Ishikawa (cell line): ENCODE measurements at regions not wholly inside any gene's neighbourhood (a gene's known extent, or its start where the extent isn't known, plus 50 kb on each side); places are given as distances from the start of the nearest gene placed in this dataset.

ENCODE experiments used
- CEBPB ChIP-seq: IDR thresholded peaks from 2 replicates; pipeline ENCODE4 v1.6.1; 2012
- EP300 ChIP-seq: IDR thresholded peaks from 2 replicates; pipeline ENCODE4 v1.6.1; 2012; ENCODE audit warnings: borderline replicate concordance
- FOXM1 ChIP-seq: IDR thresholded peaks from 2 replicates; pipeline ENCODE4 v1.6.1; 2012; ENCODE audit warnings: low read depth, borderline replicate concordance
- RAD21 ChIP-seq: IDR thresholded peaks from 2 replicates; pipeline ENCODE4 v1.6.1; 2012; ENCODE audit warnings: low read depth
- REST ChIP-seq: IDR thresholded peaks from 2 replicates; pipeline ENCODE4 v1.6.1; 2012; ENCODE audit warnings: low read depth, mild to moderate bottlenecking
- TAF1 ChIP-seq: IDR thresholded peaks from 2 replicates; pipeline ENCODE4 v1.6.1; 2012; ENCODE audit warnings: low read depth, mild to moderate bottlenecking
- TEAD4 ChIP-seq: IDR thresholded peaks from 2 replicates; pipeline ENCODE4 v1.6.1; 2012
- YY1 ChIP-seq: IDR thresholded peaks from 2 replicates; pipeline ENCODE4 v1.6.1; 2012; ENCODE audit warnings: low read depth
- ZBTB7A ChIP-seq: IDR thresholded peaks from 2 replicates; pipeline ENCODE4 v1.6.1; 2012; ENCODE audit warnings: low read depth
- TF ChIP-seq, protein P1 (sequence below): IDR thresholded peaks from 2 replicates; pipeline ENCODE4 v1.6.1; 2012

GRCh38 chr1:244327533-244327932, 124.2 kb downstream of the ADSS2 start:
- no peak for TF ChIP-seq RAD21
- TF ChIP-seq, protein P1, sequence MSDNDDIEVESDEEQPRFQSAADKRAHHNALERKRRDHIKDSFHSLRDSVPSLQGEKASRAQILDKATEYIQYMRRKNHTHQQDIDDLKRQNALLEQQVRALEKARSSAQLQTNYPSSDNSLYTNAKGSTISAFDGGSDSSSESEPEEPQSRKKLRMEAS = no peak
- no peak for TF ChIP-seq REST
- no peak for TF ChIP-seq TAF1
- no peak for TF ChIP-seq YY1
- no peak for TF ChIP-seq EP300
- no peak for TF ChIP-seq FOXM1
- TF ChIP-seq TEAD4 = no peak
- TF ChIP-seq CEBPB = no peak
- no peak for TF ChIP-seq ZBTB7A
